ENCODE measurements at regions not wholly inside any gene's neighbourhood (a gene's known extent, or its start where the extent isn't known, plus 50 kb on each side); places are given as distances from the start of the nearest gene placed in this dataset.

DNA sequence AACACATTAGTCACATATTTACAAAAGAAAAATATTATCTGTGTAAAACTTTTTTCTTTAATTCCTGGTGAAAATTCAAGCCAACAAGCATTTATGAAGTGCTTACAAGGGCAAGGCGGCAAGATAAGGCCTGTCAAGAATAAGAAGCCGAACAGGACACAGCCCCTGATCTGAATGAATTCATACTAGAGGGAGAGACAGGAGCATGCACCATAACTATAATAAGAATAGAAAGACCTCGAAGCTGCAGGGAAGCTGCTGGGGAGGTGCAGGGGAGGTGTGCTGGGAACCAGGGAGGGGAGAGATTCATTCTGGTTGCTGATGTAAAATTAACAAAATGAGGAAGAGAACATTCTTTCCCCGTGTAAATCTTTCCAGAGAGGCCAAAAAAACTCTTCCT, 60.5 kb upstream of the TARDBP start:
- TF ChIP-seq, protein P1, sequence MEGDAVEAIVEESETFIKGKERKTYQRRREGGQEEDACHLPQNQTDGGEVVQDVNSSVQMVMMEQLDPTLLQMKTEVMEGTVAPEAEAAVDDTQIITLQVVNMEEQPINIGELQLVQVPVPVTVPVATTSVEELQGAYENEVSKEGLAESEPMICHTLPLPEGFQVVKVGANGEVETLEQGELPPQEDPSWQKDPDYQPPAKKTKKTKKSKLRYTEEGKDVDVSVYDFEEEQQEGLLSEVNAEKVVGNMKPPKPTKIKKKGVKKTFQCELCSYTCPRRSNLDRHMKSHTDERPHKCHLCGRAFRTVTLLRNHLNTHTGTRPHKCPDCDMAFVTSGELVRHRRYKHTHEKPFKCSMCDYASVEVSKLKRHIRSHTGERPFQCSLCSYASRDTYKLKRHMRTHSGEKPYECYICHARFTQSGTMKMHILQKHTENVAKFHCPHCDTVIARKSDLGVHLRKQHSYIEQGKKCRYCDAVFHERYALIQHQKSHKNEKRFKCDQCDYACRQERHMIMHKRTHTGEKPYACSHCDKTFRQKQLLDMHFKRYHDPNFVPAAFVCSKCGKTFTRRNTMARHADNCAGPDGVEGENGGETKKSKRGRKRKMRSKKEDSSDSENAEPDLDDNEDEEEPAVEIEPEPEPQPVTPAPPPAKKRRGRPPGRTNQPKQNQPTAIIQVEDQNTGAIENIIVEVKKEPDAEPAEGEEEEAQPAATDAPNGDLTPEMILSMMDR (IDR thresholded peaks at IDR 0.05; ENCODE audit: insufficient read depth, low read depth, low read length), result no peak
- no peaks in the 10 kb centered on the region for H3K36me3 ChIP-seq (ENCODE audit: control insufficient read depth, insufficient read depth, low read length)
- no peak overlapping the region for H3K4me3 ChIP-seq (ENCODE audit: low read depth, low read length)
- DNase-seq (ENCODE audit: low read depth), result no peak
- CTCF ChIA-PET, result no interaction called here
- POLR2A ChIA-PET, result interaction anchor here (0.6 kb wide), 1 partner anchor 239 kb away, joined by 3 read pairs; no protein-coding TSS in a partner anchor
- H3K27me3 ChIP-seq (ENCODE audit: control insufficient read depth, insufficient read depth, low read length), result peaks cover 9% of the 10 kb centered on the region

DNA sequence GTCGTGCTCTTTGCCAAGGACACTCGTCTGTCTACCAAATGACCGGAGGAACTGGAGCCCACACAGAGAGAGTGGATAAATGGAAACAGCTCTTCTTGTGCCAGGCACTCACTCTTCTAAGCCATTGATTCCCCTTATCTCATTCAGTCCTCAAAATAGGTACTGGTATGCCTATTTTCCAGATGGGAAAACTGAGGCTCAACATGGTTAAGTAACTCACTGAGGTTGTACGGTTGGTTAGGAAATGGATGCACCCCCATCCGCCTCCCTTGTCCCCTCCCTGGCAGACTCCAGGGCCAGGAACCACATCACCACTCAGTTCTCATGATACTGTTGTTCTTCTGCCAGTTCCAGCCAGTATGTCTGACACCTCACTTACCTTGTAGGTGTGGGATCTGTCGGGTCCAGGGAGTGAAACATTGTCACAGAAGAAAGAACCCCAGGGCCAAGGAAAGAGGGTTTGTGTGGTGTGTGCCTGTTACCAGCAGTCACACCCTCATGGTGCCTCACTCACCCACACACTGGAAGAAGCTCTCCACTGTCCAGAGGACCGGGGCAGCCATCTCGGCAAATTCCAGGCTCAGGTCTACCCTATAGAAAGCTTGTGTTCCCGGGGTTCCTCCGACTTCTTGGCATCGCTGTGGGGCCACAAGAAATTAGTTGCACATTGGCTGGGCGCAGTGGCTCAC, 58.8 kb upstream of the TARDBP start:
- H3K36me3 ChIP-seq (ENCODE audit: control insufficient read depth, insufficient read depth, low read length), result no peaks in the 10 kb centered on the region
- H3K4me3 ChIP-seq (ENCODE audit: low read depth, low read length), result no peak overlapping the region
- DNase-seq (ENCODE audit: low read depth), result no peak
- ChIA-PET POLR2A (no interaction called here), CTCF (interaction anchor here (1.0 to 1.2 kb wide), 2 partner anchors 10 to 11 kb away, joined by 3 to 5 read pairs; no protein-coding TSS in a partner anchor)
- peaks cover 9% of the 10 kb centered on the region for H3K27me3 ChIP-seq (ENCODE audit: control insufficient read depth, insufficient read depth, low read length)
- TF ChIP-seq, protein P1 (IDR thresholded peaks at IDR 0.05; ENCODE audit: insufficient read depth, low read depth, low read length), result no peak

DNA sequence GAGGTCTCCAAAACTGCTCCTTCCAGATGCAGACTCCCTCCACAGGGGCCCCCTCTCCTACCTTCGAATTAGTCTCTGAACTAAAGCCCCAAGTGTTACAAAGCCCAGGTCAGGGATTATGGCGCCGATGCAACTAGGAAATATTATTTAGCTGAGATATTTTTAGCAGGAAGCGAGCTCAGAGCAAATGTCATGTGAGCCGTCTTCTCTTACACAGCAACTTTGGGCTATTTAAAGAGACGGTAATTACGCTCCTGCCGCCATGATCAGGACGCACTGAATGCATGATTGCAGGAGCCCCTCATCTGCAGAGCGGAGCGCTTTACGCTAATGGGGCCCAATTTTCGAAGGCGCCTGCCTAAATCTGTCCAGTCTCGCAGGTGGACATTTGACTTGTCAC, 55.3 kb upstream of the TARDBP start:
- ChIA-PET POLR2A (no interaction called here), CTCF (interaction anchor here (1.3 kb wide), 2 partner anchors 12 to 462 kb away, joined by 3 to 5 read pairs; no protein-coding TSS in a partner anchor)
- H3K36me3 ChIP-seq (ENCODE audit: control insufficient read depth, insufficient read depth, low read length), result no peaks in the 10 kb centered on the region
- no peak overlapping the region for H3K4me3 ChIP-seq (ENCODE audit: low read depth, low read length)
- no peak for DNase-seq (ENCODE audit: low read depth)
- TF ChIP-seq, protein P1 (IDR thresholded peaks at IDR 0.05; ENCODE audit: insufficient read depth, low read depth, low read length), result no peak
- H3K27me3 ChIP-seq (ENCODE audit: control insufficient read depth, insufficient read depth, low read length), result peaks cover 7% of the 10 kb centered on the region

DNA sequence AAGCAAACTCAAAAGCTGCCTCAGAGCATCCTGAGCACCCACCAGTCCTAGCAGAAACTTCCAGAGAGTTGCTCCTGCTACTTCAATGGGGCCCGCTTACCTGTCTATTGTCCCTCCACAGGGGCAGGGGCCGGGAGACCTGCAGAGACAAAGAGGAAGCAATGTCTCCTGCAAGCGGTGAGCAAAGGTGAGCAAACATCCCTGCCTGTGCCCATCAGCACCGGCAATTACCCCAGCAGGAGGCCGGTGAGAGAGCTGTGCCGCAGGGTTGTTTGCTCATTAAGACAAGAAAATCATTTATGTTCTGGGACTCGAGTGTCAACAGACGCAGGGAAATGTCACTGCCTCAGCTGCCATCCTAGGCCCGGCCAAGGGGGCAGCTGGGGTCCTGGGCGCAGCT, 53.8 kb upstream of the TARDBP start:
- peaks cover 2% of the 10 kb centered on the region for H3K27me3 ChIP-seq (ENCODE audit: control insufficient read depth, insufficient read depth, low read length)
- no peak for DNase-seq (ENCODE audit: low read depth)
- H3K36me3 ChIP-seq (ENCODE audit: control insufficient read depth, insufficient read depth, low read length), result no peaks in the 10 kb centered on the region
- POLR2A ChIA-PET, result no interaction called here
- TF ChIP-seq, protein P1 (IDR thresholded peaks at IDR 0.05; ENCODE audit: insufficient read depth, low read depth, low read length), result no peak
- CTCF ChIA-PET, result interaction anchor here (1.1 kb wide), 1 partner anchor 9 kb away, joined by 6 read pairs; no protein-coding TSS in a partner anchor
- no peak overlapping the region for H3K4me3 ChIP-seq (ENCODE audit: low read depth, low read length)

DNA sequence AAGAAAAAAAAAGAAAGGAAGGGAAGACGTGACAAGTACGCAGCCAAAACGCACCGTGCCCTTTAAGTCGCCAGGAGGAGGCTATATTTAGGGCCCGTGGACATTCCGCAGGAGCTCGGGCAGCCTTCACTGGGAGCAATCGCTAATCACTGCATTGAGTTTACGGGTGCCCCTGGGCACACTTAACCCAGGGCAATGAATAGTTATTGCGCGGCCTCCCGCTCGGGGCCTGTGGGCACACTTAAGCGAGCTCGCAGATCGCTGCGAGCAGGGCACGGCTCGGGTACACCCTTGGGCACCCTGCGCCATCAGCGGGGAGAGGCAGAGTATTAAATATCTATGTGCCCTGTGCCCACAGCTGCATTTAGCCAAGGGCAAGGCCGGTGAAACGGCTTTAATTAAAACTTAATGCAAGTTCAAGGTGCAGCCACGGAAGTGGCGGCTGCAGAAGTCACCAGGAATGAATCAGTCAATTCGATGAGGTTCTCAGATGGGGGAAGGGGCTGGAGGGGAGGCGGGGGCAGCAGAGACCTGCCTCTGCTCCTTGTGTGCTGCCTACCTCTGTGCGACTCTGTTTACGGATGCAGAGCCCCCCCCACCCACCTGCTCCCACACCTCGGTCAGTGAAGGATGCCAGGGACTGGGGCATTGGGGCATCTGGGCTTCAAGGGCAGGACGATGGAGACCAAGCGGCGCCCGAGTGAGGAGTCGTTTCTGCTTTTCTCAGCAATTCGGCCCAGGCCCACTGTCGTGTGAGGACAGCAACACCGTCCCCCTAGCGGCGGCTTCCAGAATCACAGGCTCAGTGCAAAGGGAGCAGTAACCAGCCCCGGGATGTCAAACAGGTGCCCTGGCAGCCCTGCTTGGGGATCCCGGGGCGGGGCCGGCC, 51.8 kb upstream of the TARDBP start:
- CTCF ChIA-PET, result interaction anchor here (1.1 to 1.3 kb wide), 3 partner anchors 13 to 452 kb away, joined by 3 to 8 read pairs (median 4); no protein-coding TSS in a partner anchor
- no peak overlapping the region for H3K4me3 ChIP-seq (ENCODE audit: low read depth, low read length)
- no peak for DNase-seq (ENCODE audit: low read depth)
- peaks cover 7% of the 10 kb centered on the region; the same call in 1 of the 2 replicates for H3K27me3 ChIP-seq (ENCODE audit: control insufficient read depth, insufficient read depth, low read length)
- TF ChIP-seq, protein P1 (IDR thresholded peaks at IDR 0.05; ENCODE audit: insufficient read depth, low read depth, low read length), result peak; percentile 90
- POLR2A ChIA-PET, result no interaction called here
- H3K36me3 ChIP-seq (ENCODE audit: control insufficient read depth, insufficient read depth, low read length), result no peaks in the 10 kb centered on the region

Measured in BJ (cell line).